ENCODE measurements at regions not wholly inside any gene's neighbourhood (a gene's known extent, or its start where the extent isn't known, plus 50 kb on each side); places are given as distances from the start of the nearest gene placed in this dataset.

DNA sequence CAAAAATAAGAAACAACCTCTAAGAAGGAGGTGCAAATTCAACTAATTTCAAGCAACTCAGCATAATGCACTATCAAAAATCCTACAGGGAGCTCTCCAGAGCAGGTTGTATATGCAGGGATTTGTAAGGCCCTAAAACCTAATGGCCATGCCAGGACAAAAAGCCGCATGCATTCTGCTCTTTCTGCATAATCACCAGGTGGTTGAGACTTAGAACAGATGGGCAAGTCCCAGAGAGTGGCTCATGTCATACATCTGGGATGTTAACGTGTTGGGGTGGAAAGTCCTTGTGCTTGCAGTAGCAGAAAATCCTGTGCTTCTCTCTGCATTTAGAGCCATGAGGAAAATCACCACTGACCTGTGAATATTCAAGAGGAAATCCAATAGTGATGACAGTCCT lies 1002.9 kb downstream of the AGBL1 start:
- no peak overlapping the region for H3K4me3 ChIP-seq (ENCODE audit: low read depth, low read length)
- no peak for DNase-seq (ENCODE audit: low read depth)

- no peak for DNase-seq (ENCODE audit: low read depth)
- H3K4me3 ChIP-seq (ENCODE audit: low read depth, low read length): no peak overlapping the region
Observed at GRCh38 chr15:87080547-87080946, 1000.9 kb downstream of the AGBL1 start.
